T1000 (cell line): ENCODE measurements at regions not wholly inside any gene's neighbourhood (a gene's known extent, or its start where the extent isn't known, plus 50 kb on each side); places are given as distances from the start of the nearest gene placed in this dataset.
"Not testable (repeated sequence)": the region's sequence is repeated elsewhere in the genome, so short reads cannot be mapped to it uniquely, and the experiment has no call there.

Experiments used
- DNase-seq: peaks from one replicate; lab custom pipeline; 2025; ENCODE audit warnings: mixed read lengths; lab: John Stamatoyannopoulos, UW

- no peak for DNase-seq
Observed at GRCh38 chr14:65834051-65834450, 421.5 kb downstream of the FUT8 start.

DNA sequence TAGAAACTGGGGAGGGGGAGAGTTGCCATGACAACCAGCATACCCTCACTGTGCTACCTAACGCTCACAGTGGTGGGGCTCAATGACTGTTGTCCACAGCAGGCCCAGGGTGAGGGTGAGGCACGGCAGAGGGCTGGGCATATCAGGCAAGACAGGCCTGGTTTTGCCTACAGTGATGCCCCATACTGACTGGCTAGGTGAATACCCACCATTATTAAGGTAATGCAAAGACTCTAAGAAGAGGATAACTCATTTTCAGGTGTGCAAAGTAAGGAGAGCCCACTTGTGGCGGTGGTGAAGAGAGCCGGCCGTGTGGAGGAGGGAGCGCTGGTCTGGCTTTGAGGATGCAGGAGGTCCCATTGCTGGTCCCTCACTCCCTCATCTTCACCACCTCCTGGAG lies 422.3 kb downstream of the FUT8 start:
- DNase-seq, result no peak

DNA sequence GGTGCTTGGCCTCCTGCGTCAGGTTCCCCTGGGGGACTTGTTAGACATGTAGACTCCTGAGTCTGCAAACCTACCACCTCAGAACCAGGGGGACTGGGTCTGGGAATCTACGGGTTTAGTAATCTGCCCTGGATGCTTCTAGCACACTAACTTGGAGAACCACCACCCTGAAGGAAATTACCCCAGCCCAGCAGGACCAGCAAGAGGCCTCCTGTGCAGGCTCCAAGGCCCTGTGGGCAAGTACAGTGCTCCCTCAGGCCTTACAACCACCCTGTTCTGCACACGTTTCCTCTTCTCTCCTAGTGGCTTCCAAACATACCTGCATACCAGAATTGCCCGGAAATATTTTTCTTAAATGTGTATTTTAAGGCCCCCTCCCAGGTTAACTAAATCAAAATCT lies 423.0 kb downstream of the FUT8 start:
- no peak for DNase-seq

- no peak for DNase-seq
Observed at GRCh38 chr14:65838565-65838964, 426.0 kb downstream of the FUT8 start.

GRCh38 chr14:65840118-65840751 lies 427.7 kb downstream of the FUT8 start:
- DNase-seq, result no peak

DNA sequence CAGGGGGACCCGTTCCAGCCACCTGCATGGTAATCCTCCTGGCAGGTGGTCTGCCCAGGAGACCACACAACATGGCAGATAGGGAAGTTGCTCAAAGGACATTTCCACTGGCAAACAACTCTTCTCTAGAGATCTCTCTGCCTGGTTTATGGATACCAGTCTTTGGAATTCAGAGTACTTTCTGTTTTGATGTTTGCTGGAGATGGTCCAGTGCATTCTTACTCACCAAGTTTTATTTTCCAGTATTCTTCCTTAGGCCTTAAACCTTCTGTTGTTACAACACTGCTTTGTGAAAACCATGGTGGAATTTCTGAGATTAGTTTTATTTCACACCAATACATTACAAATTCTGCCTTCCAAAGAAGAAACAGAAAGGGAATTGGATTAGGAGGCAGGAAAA lies 428.3 kb downstream of the FUT8 start:
- DNase-seq, result no peak

DNA sequence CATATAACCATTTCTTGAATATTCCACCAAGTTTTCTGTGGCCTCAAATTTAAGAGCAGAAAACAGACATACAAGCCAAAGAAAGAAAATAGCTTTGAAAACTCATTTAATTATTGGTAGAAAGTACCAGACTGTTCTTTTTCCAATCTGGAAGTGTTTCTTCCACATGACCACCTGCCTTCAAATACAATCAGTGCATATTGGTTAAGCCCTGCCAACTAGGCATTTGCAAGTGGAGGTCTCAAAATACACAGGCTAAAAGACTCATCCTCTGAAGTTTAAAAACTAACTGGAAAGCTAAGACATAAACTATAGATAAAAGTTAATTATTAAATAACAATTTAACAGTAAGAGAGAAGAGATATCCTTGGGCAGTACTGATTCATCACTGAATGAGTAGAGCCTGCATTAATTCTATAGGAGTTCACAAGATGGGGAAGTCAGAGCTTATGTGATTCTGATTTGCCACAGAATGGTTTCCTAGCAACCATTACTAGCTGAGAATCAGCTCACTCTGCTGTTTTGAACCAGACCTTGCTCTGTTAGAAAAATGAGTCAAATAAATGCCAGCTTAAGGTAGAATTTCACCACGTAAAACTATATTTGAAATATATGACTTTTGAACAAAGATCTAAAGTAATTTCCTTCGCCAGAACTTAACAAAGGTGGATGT lies 433.8 kb downstream of the FUT8 start:
- no peak for DNase-seq

DNA sequence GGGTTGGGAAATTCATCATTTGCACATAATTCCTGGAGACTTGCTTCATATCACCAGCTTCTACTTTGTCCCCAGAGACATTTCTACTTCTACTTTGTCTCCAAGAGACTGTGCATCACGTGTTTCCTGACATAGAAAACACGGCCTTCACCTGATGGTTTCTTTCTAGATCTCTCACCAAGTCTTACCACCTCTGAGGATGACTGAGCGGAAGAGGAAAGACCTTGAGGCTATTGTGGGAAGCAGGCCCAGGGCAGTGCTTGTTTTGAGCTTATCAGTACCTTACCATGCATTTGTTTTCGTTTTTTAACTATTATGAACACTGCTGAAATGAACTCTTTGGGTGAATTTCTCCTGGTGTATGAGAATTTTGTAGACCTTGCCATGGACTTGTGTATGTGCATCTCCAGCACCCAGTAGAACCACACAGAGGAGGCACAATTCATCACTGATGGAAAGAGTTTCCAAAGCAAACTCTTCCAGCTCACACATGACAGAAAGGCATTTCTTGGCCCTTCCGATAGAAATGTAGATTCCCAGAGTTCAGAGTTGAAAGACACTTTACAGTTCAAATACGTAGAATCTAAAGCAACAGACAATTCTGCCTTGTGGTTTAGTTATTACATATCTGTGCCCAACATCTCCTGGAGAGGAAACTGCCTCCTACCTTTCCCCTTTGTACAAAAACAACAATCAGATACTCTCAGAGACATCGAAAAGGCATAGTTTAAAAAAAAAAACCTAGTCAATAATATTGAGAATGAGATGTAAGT lies 434.7 kb downstream of the FUT8 start:
- no peak for DNase-seq

DNA sequence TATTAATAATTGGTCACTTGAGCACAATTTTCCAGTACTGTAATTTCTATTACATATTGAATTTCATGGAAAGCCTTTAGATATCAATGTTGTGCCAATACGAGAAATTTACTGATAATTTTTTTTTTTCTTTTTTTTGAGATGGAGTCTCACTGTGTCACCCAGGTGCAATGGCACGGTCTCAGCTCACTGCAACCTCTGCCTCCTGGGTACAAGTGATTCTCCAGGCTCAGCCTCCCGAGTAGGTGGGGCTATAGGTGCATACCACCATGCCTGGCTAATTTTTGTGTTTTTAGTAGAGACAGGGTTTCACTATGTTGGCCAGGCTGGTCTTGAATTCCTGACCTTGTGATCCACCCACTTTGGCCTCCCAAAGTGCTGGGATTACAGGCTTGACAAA lies 435.4 kb downstream of the FUT8 start:
- DNase-seq, result not testable (repeated sequence)

DNA sequence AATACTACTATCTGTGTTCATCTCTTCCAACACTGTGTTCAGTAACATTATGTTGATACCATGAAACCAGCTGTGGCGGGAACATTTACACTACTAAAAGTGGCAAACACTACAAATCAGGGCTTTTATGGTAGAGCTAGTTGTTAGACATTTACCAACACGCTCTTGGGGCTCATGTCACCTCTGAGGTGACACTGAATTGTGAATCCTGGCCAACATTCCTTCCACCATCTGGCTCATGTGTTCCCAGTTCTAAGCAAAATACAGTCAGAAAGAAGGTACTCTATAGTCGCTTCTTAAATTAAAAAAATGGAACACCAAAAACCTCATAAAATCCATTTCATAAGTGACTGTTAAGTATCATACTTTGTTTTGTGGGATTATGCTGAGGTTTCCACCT lies 436.6 kb downstream of the FUT8 start:
- DNase-seq, result no peak

DNA sequence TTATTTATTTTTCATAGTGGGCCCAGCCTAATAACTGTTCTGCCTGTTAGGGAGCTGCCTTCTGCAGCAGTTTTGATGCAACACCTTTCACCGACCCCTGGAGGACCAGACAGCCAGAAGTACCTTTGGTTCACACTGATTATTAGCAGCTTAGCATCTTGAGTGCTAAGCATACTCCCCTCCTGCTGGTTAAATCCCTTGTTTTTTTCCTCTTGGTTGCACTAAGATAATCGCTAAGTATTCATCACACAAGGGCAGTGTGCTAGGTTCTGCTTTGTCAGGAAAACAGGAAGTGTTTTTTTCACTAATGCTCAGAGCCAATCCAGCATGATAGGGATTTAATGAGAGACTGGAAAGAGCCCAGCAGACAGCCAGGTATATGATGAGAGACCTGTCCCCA lies 437.0 kb downstream of the FUT8 start:
- no peak for DNase-seq

DNA sequence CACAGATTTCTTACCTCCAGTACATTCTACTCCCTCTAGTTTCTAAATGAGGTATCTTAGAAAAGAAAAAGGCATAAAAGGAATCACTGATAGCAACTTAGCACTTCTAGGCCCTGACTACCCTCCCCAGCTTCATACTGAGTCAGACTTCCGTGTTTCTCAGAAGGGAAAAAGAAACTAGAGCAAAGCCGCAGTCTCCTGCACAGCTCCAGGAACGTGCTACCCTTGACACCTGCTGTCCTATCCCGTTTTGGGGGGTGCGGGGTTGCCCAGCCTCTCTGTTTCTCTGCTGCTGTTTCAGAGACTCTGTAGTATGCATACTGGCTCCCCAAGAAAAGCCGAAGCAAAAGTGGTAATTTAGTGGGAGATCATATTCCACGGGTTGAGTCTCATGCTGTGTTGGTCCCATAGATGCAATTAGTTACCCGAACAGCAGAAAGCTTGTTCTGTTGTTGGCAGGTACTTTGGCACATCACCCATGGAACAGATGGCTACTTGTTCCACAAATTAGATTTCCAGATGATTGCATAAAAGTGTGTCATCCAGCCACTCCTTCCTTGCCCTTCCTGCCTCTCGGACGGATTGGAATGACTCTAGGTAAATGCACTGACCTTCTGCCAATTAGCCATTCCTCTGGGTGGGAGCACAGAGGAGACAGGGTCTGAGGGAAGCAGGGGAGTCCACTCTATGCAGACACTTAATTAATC lies 438.1 kb downstream of the FUT8 start:
- no peak for DNase-seq

- DNase-seq, result no peak
Observed at GRCh38 chr14:65852689-65853088, 440.2 kb downstream of the FUT8 start.

DNA sequence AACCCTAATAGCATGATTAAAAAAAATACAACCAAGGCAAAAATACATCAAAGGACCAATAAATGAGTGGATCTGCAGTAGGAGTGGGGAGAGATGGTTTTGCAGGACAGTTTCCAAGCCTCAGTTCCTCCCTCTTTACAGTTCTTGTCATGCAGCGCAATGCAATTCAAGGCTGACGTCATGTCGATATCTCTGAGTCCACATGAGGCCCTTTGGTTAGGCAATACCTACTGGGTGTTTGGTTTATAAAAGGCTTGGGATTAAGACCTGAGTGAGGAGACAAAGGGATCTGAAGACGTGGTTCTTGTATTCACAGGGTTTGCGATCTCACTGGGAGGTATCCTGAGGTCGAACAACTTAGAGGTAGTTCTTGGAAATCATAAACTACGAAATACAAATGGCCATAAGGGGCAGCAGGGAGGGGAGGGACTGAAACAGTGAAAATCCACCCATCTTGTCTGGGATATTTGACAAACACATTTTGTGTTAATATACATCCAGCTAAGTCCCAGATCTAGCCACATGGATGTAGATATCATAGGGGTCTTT lies 441.0 kb downstream of the FUT8 start:
- DNase-seq, result no peak

DNA sequence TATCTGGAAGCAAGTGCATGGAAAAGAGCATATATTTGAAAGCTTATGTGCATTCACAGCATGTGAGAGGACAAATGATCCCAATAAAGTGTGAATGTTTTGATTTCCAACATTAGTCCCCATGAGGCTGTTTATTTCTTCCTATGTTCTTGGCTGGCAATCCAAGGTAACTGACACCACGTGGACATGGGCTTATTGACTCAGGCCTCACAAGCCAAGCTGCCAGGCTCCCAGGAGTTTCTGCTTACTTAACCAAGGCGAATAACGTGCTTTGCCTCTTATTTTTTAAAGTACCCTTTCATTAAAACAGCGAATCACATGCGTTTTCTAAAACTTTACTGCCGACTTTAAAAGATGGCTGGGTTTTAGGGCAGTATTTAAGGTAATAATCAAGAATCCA lies 441.7 kb downstream of the FUT8 start:
- no peak for DNase-seq

DNA sequence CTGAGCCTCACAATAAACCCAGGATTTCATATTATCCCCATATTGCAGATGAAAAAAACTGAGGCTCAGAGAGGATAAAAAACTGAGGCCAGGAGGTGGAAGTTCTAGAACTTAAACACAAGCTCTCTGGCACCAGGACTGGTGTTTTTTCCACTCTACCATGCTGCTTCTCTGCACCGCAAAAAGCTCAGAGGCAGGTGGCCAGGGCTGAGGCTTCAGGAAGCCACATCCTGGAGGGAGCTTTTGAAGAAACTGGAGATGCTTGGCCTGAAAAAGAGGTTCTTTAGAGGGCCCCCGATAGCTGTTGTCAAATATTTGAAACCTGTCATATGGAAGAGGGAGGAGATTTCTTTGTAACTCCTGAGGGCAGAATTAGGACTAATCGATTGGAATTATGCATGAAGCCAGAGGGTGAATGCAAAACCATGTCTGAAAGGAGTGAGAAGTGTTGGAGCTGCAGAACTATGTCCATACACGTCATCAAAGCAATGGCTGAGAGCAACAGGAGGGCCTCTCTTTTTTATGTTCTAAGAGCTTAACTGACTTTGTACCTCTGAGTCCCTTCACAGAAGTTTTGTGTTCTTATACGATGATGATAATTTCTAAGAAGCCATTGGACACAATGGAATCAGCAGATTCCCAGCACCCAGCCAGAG lies 448.6 kb downstream of the FUT8 start:
- DNase-seq, result no peak

DNA sequence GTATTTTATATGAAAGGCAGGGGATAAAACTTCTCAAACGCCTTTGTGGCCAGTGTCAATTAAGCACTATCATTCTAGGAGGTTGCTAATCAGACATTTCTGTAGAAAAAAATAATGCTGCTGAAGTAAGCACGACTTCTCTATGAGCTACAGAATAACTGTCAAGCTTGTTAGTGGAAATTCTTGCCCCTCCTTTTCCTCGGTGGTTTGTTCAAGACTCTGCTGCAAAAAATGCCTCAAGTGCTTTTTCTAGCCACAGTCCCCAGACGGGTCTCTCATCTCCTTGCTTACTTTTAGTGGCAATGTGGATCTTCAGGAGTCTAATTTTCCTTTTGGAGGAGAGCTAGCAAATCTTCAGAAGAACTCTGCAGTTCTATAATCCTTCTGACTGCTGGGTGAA lies 452.0 kb downstream of the FUT8 start:
- DNase-seq, result no peak

GRCh38 chr14:65864984-65865383 lies 452.5 kb downstream of the FUT8 start:
- DNase-seq, result no peak

GRCh38 chr14:65866448-65866847 lies 453.9 kb downstream of the FUT8 start:
- DNase-seq, result no peak

GRCh38 chr14:65866886-65867285 lies 454.4 kb downstream of the FUT8 start:
- DNase-seq, result no peak

- DNase-seq, result no peak
Observed at GRCh38 chr14:65867333-65867732, 454.8 kb downstream of the FUT8 start.

- no peak for DNase-seq
Observed at GRCh38 chr14:65872536-65872935, 460.0 kb downstream of the FUT8 start.
